B cell (primary cell): ENCODE measurements at regions not wholly inside any gene's neighbourhood (a gene's known extent, or its start where the extent isn't known, plus 50 kb on each side); places are given as distances from the start of the nearest gene placed in this dataset.

ENCODE experiments used
- ATAC-seq: fragments of 200-7000 bp; cut with Tn5 transposase; one replicate; pipeline ENCODE4 v1.10.0; 2021; ENCODE audit warnings: low read depth, mild to moderate bottlenecking, moderate number of reproducible peaks, moderate library complexity
- CTCF ChIA-PET: fragments of 350-600 bp; sonication (Branson Sonifier 250); formaldehyde crosslinking; loops from one replicate; lab custom pipeline; 2021; ENCODE audit warnings: antibody characterized with exemption, inconsistent platforms; lab: Charles Lee
- POLR2A ChIA-PET: fragments of 350-600 bp; sonication (Branson Sonifier 250); formaldehyde crosslinking; loops from one replicate; lab custom pipeline; 2021; ENCODE audit warnings: antibody characterized with exemption; lab: Charles Lee
- DNase-seq: peaks from one replicate; pipeline ENCODE4 v3.0.0; 2013
- H2AFZ ChIP-seq: 2 replicates; pipeline ENCODE4 v1.6.1; 2012; ENCODE audit warnings: mild to moderate bottlenecking, low read depth, low read length; ENCODE audit not compliant: insufficient read depth, poor library complexity, severe bottlenecking
- H3K27ac ChIP-seq, 2 donors: 1 replicate in 1 of 2; 2 replicates in 1 of 2; pipeline ENCODE4 v1.5.1; 2012 to 2013; ENCODE audit warnings: low read length in 2 of 2, mild to moderate bottlenecking in 2 of 2, moderate library complexity in 1 of 2
- H3K27me3 ChIP-seq, 4 experiments: fragments of 200-600 bp in 1 of 4; sonication (generic) in 1 of 4; replicated peaks in 1 of 4; 1 replicate in 2 of 4; 2 replicates in 2 of 4; pipeline versions ENCODE4 v1.6.1 to v1.7.0; 2013 to 2016; ENCODE audit warnings: low read length in 3 of 4, mild to moderate bottlenecking in 2 of 4, mixed read lengths in 1 of 4, moderate library complexity in 1 of 4; ENCODE audit not compliant: insufficient read depth in 4 of 4, control insufficient read depth in 3 of 4; ENCODE audit errors: control extremely low read depth in 1 of 4
- H3K36me3 ChIP-seq, 2 experiments: replicated peaks in 1 of 2; 1 replicate in 1 of 2; 2 replicates in 1 of 2; pipeline versions ENCODE4 v1.6.1 to v1.7.1; 2013; ENCODE audit warnings: low read length in 1 of 2; ENCODE audit not compliant: insufficient read depth in 2 of 2, control insufficient read depth in 1 of 2; ENCODE audit errors: control extremely low read depth in 1 of 2, extremely low read depth in 1 of 2
- H3K4me1 ChIP-seq, 2 donors: fragments of 200-600 bp in 1 of 2; sonication (generic) in 1 of 2; 1 replicate in 1 of 2; 2 replicates in 1 of 2; pipeline versions ENCODE4 v1.5.1 to v1.6.1; 2013 to 2017; ENCODE audit warnings: low read length in 2 of 2; ENCODE audit not compliant: control insufficient read depth in 2 of 2, insufficient read depth in 2 of 2
- H3K4me2 ChIP-seq: replicated peaks from 2 replicates; pipeline ENCODE3; 2012; ENCODE audit warnings: mild to moderate bottlenecking, low read depth, low read length; ENCODE audit not compliant: poor library complexity, severe bottlenecking
- H3K4me3 ChIP-seq, 5 experiments: fragments of 200-600 bp in 1 of 5; sonication (generic) in 1 of 5; 1 replicate in 3 of 5; 2 replicates in 2 of 5; pipeline versions ENCODE4 v1.5.1 to v1.7.0; 2011 to 2016; ENCODE audit warnings: low read length in 4 of 5, mild to moderate bottlenecking in 4 of 5, low read depth in 2 of 5, control low read depth in 1 of 5, moderate library complexity in 1 of 5; ENCODE audit not compliant: insufficient read depth in 1 of 5; ENCODE audit errors: control extremely low read depth in 1 of 5, extremely low read depth in 1 of 5
- H3K79me2 ChIP-seq: fragments of 200-600 bp; sonication (generic); one replicate; pipeline ENCODE4 v1.6.0; 2016; ENCODE audit warnings: low read length; ENCODE audit not compliant: control insufficient read depth, insufficient read depth
- H3K9ac ChIP-seq: fragments of 200-600 bp; sonication (generic); 2 replicates; pipeline ENCODE4 v1.6.1; 2017; ENCODE audit warnings: mild to moderate bottlenecking, low read length, moderate library complexity
- H3K9me3 ChIP-seq, 3 donors: one replicate each; pipeline versions ENCODE4 v1.6.1 to v1.7.1; 2013; ENCODE audit warnings: low read length in 2 of 3; ENCODE audit not compliant: control insufficient read depth in 2 of 3, insufficient read depth in 1 of 3; ENCODE audit errors: control extremely low read depth in 1 of 3
- H4K20me1 ChIP-seq: 2 replicates; pipeline ENCODE4 v1.6.0; 2012; ENCODE audit warnings: mild to moderate bottlenecking, low read length; ENCODE audit not compliant: insufficient read depth, control insufficient read depth, poor library complexity, severe bottlenecking
- H3K27ac Mint-ChIP-seq: one replicate; pipeline ENCODE4 v1.8.0; 2021; ENCODE audit warnings: mixed read lengths
- H3K27me3 Mint-ChIP-seq: one replicate; pipeline ENCODE4 v1.8.0; 2021; ENCODE audit warnings: mixed read lengths
- H3K4me1 Mint-ChIP-seq: one replicate; pipeline ENCODE4 v1.8.0; 2021; ENCODE audit warnings: mixed read lengths
- H3K4me3 Mint-ChIP-seq: one replicate; pipeline ENCODE4 v1.8.0; 2021; ENCODE audit warnings: mixed read lengths
- H3K9me3 Mint-ChIP-seq: one replicate; pipeline ENCODE4 v1.8.0; 2022; ENCODE audit warnings: mixed read lengths; ENCODE audit not compliant: insufficient read depth
- CTCF ChIP-seq: fragments of 200-600 bp; IDR thresholded peaks from one replicate; pipeline ENCODE4 v1.8.0; 2022; ENCODE audit warnings: antibody characterized with exemption, mild to moderate bottlenecking
- EZH2 ChIP-seq: IDR thresholded peaks from 2 replicates; pipeline ENCODE4 v1.6.1; 2012; ENCODE audit warnings: borderline replicate concordance, low read depth, mild to moderate bottlenecking, moderate library complexity, low read length; ENCODE audit not compliant: insufficient read depth, poor library complexity, severe bottlenecking
- WGBS: methylation state at CpG from one replicate; pipeline ENCODE4 v1.1.5; 2013; ENCODE audit warnings: missing lambda C conversion rate; ENCODE audit not compliant: insufficient coverage; 5-methylcytosine and 5-hydroxymethylcytosine counted together
- intact Hi-C: fragments of 100-400 bp; cut with micrococcal nuclease; formaldehyde crosslinking; loops from one replicate; pipeline ENCODE4 v1.10.0; 2022

- WGBS, result 60% methylated on average over 2 of the region's 2 CpGs
- Histone ChIP-seq H2AFZ (no peak overlapping the region), H3K79me2 (no peaks in the 10 kb centered on the region), H4K20me1 (no peaks in the 10 kb centered on the region), H3K4me1 (no peaks in the 10 kb centered on the region), H3K4me3 (no peak overlapping the region), H3K9ac (no peak overlapping the region), H3K27me3 (peaks cover 0 to 11% (median 1%) of the 10 kb centered on the region in 4 experiments), H3K27ac (no peak overlapping the region), H3K36me3 (no peaks in the 10 kb centered on the region), H3K9me3 (peaks cover 0 to 1% (median 0%) of the 10 kb centered on the region in 3 donors), H3K4me2 (no peak overlapping the region)
- ChIA-PET POLR2A (no interaction called here), CTCF (interaction anchor here (2.7 to 3.1 kb wide), 2 partner anchors 305 to 389 kb away, joined by 9 to 23 read pairs; no protein-coding TSS in a partner anchor)
- no peak for DNase-seq
- intact Hi-C loops, result no loop called here
- TF ChIP-seq CTCF (no peak), EZH2 (no peak)
- no peak overlapping the region for H3K27ac Mint-ChIP-seq
- H3K4me1 Mint-ChIP-seq, result no peaks in the 10 kb centered on the region
- ATAC-seq, result no peak
- no peak overlapping the region for H3K4me3 Mint-ChIP-seq
- no peaks in the 10 kb centered on the region for H3K9me3 Mint-ChIP-seq
- peaks cover 36% of the 10 kb centered on the region for H3K27me3 Mint-ChIP-seq
These were observed 314.6 kb downstream of the GRIN2B start for GRCh38 chr12:13666806-13667205.

GRCh38 chr12:13661005-13661887 is 320.2 kb downstream of the GRIN2B start:
- Mint-ChIP-seq H3K9me3 (no peaks in the 10 kb centered on the region), H3K4me3 (no peak overlapping the region), H3K4me1 (no peaks in the 10 kb centered on the region), H3K27me3 (no peaks in the 10 kb centered on the region), H3K27ac (no peak overlapping the region)
- ChIA-PET CTCF (interaction anchor here (0.8 to 6.1 kb wide), 18 partner anchors 8 to 745 kb away, joined by 3 to 97 read pairs (median 6); no protein-coding TSS in a partner anchor), POLR2A (no interaction called here)
- H3K9ac ChIP-seq, result no peak overlapping the region
- DNase-seq, result peak; percentile 56
- peaks cover 0 to 1% (median 0%) of the 10 kb centered on the region in 3 donors for H3K9me3 ChIP-seq
- peak overlapping the region; percentile 18 for H2AFZ ChIP-seq
- H3K4me1 ChIP-seq, result peaks cover 0 to 2% of the 10 kb centered on the region in 2 donors
- intact Hi-C loops, result no loop called here
- H4K20me1 ChIP-seq, result no peaks in the 10 kb centered on the region
- WGBS, result 45% methylated on average over 7 of the region's 11 CpGs
- peak; percentile 51 for ATAC-seq
- TF ChIP-seq EZH2 (no peak), CTCF (peak; percentile 89)
- no peaks in the 10 kb centered on the region for H3K79me2 ChIP-seq
- H3K27me3 ChIP-seq, result peaks cover 0 to 3% (median 0%) of the 10 kb centered on the region in 4 experiments
- H3K4me3 ChIP-seq, result no peak overlapping the region
- no peaks in the 10 kb centered on the region for H3K36me3 ChIP-seq
- no peak overlapping the region for H3K27ac ChIP-seq
- no peak overlapping the region for H3K4me2 ChIP-seq
